Activated CD8-positive, alpha-beta memory T cell treated with anti-CD3 and anti-CD28 coated beads for 4 hours (primary cell): ENCODE measurements at regions not wholly inside any gene's neighbourhood (a gene's known extent, or its start where the extent isn't known, plus 50 kb on each side); places are given as distances from the start of the nearest gene placed in this dataset.
"Not testable (repeated sequence)": the region's sequence is repeated elsewhere in the genome, so short reads cannot be mapped to it uniquely, and the experiment has no call there.

ENCODE experiments used
- DNase-seq, 2 donors: peaks; one replicate each; pipeline ENCODE4 v3.0.0-alpha.2; 2020; ENCODE audit warnings: low read depth in 2 of 2

DNA sequence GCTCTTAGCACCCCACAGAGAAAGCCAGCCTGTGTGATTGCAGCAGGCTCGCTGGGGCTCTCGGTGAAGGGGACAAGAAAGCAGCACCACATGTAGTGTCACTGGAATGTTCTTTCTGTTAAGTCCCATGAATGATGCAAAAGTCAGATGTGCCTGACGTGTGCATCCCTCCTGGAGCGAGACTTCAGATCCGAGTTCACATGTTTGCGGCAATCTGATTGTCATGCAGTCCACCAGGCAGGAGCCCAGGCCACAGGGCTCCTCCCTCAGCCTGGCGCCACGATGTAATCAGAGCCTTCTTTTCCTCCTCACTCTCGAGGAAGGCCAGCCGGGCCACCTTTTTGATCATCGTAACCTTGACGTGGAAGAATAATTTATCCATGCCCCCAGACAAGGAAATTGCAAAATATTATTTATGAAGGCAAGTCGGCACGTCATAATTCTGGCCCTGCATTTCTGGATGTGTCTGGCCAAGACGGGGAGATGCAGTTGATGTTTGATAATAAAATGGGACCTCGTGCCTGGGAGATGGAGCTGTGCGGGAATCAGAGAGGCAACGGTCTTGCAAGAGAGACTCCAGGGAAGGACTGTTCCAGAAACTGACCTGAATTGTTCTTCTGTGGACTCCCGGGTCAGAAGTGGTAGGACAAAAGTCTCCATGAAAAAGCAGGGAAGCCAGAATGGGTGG is 214.6 kb downstream of the PHETA1 start:
- DNase-seq: no peak

- no peak for DNase-seq
Measured at GRCh38 chr12:111152561-111152960, 216.3 kb downstream of the PHETA1 start.

DNA sequence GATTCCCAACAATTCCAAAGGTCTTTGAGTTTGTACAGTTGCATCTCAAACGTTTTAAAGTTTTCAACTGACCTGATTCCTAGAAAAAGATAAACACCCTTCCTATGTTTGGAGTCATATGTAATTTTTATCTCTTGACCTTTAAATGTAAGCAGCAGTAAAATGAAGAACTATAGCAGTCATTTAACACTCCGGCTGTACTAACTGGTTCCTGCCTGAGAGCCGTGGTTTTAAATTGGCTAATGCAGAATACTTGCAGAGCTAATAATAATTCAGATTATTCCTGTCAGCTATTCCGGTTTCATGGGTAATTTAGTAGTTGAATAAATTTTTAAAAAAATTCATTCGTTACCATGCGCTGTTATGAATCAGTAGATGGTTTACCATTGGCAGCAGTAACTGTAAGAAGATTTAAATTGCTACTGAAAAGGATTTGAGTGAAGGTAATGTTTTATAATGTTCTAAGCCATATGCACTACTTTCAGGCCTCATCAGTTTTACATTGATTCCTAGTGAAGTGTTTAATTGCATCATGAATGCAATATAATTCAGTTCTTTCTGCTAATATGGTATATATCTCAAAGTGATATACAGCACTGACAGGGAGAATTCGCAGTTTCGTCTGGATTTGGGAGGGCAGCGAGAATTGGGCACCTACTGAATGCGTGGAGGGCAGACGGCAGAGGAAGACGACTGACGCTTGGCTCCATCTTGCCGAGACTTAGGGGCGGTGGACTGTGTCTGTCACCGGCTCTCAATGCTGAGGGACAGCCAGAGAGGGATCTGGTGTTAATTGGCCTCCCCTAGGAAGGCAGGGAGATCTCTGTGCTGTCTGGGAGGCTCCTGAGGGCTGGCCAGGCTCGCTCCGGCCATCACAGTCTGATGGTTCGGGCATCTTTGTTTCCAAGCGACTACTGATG is 217.7 kb downstream of the PHETA1 start:
- no peak for DNase-seq

GRCh38 chr12:111150360-111150759 is 218.5 kb downstream of the PHETA1 start:
- no peak for DNase-seq

DNA sequence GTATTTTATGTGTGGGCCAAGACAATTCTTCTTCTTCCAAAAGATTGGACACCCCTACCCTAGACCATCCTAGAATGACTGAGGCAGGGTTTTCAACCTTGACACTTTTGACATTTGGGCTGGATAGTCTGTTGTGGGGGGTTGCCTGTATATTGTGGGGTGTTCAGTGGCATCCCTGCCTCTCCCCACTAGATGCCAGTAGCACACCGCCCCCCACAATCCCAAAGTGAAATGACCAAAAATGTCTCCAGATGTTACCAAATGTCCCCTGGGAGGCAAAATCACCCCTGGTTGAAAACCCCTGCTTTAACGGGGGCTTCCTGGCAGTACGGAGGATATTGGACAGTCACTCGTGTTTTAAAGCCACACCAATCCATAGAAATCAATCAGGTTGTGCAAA is 219.6 kb downstream of the PHETA1 start:
- no peak for DNase-seq

DNA sequence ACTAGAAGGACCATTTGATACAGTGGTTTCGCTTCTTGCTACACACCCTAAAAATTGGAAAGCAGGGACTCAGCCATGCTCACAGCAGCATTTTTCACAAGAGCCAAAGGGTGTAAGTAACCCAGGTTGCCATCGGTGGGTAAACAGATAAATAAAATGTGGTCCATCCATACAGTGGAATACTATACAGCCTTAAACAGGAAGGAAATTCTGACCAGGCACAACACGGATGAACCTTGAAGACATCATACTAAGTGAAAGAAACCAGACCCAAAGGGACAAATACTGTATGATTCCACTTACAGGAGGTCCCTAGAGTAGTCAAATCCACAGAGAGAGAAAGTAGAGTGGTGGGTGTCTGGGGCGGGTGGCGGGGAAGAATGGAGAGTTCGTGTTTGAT is 220.9 kb downstream of the PHETA1 start:
- DNase-seq: no peak

DNA sequence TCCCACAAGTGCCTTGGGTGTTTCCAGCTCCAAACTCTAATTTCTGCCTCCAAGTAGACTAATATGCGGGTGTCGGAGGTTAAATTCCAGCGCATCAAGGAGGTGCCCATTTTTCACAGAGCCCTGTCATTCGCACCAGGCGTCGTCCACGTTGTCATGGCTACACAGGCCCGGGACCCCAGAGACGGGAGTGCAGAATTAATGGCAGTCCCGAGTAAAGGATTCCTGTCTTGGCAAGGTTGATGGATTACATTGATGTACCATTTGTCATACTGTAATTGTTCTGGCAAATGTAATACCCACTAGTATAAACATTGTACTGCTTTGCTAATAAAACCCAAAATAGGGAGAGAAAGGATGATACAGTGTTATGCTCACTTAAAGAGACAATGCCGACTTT is 222.9 kb upstream of the MYL2 start:
- DNase-seq: no peak

DNA sequence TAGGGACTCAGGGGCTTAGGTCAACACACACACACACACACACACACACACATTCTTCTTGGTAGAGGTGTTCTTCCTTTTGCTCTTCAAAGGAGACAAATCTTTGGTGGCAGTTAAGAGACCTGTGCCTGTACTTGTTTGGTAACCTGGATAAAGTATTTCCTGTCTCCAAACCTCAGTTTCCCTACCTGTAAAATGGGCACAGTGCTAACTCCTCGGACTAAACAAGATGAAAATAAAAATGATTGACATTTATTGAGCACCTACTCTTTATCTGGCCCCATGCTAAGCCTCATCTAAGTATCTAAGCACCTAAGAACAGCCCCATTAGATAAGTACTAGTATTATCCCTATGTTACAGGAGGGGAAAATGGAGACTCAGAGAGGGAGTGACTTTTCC is 220.8 kb upstream of the MYL2 start:
- DNase-seq: no peak

- DNase-seq: no peak
Measured at GRCh38 chr12:111138016-111138415, 217.6 kb upstream of the MYL2 start.

DNA sequence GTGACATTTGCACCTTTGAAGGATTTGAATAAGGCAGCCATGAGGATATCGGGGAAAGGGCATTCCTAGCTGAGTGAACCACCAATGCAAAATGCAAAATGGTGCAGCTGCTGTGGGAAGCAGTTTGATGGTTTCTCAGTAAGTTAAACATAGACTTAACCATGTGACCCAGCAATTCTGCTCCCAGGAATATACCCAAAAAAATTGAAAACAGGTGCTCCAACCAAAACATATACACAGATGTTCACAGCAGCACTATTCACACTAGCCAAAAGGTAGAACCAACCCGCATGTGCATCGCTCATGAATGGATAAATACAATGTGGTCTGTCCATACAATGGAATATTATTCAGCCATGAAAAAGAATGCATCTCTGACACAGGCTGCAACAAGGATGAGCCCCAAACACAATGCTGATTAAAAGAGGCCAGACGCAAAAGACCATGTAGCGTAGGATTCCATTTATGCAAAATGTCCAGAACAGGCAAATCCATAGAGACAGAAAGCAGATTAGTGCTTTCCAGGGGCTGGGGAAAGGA is 215.0 kb upstream of the MYL2 start:
- DNase-seq: no peak

GRCh38 chr12:111130336-111130735 is 210.0 kb upstream of the MYL2 start:
- DNase-seq: no peak

GRCh38 chr12:111129149-111129767 is 208.9 kb upstream of the MYL2 start:
- DNase-seq: no peak

GRCh38 chr12:111126331-111126730 is 206.0 kb upstream of the MYL2 start:
- DNase-seq: no peak

DNA sequence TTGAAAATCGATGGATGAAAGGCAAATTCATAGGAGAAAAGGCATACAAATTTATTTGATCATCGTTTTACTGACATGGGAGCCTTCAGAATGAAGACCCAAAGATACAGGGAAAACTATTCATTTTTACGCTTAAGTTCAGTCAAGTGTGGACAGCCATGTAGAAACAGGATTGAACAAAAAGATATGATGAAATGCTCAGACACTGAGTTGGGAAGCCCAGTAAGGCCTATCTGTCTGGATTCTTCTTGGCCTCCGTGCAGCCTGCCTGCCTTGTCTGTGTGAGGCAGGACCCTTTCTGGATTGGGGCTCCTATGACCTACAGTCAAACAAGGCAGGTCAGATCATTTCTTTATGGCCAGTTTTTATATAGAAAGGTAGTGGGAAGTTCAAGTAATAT is 203.8 kb upstream of the MYL2 start:
- DNase-seq: no peak

DNA sequence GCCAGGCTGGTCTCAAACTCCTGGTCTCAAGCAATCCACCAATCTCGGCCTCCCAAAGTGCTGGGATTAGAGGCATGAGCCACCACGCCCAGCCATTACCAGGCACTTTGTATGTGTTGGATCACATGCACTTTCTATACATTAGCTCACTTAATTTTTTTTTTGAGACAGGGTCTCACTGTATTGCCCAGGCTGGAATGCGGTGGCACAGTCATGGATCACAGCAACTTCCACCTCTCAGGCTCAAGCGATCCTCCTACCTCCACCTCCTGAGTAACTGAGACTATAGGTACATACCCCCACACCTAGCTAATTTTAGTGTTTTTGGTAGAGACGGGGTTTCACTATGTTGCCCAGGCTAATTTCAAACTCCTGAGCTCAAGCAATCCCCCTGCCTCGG is 203.0 kb upstream of the MYL2 start:
- no peak for DNase-seq

DNA sequence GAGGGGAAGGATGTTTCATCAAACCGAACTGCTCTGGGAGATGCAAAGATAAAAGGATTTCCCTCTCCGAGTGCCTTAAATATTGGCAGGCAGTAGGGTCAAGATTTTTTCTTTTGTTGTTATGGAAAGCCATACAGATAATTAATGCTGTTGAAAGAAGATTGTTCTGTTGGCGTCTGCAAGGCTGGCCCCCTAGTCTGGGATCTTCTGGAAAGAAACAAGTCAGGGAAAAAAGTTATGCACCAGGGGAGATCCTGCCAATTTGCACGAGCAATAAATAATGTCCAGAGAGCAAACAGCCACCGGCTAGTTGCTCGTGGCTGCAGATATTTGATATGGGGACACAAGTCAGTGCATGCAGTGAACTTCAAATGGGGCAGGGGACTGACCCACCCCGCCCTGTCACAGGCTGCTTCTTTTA is 202.1 kb upstream of the MYL2 start:
- no peak for DNase-seq

DNA sequence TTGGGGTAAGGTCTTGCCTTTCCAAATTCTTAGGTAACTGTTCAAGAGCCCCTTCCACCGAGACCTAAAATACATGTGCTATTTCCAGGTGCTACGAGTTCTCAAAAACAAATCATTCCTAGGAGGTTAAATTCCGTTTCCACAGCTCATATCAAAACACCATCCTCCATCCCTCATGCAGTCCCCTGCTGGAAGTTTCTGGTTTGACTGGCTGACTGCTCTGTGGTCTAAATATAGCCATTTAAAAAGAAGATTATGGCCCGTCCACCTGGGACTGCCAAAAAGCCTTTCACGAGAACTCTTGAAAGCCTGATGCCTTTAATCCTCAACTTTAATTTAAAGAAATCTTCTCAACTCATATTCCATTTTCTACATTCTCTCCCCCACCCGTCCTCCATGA is 201.5 kb upstream of the MYL2 start:
- no peak for DNase-seq

- no peak for DNase-seq
Measured at GRCh38 chr12:111120578-111120977, 200.2 kb upstream of the MYL2 start.

- no peak for DNase-seq
Measured at GRCh38 chr12:111117017-111117416, 196.6 kb upstream of the MYL2 start.

- not testable (repeated sequence) for DNase-seq
Measured at GRCh38 chr12:111113313-111113712, 192.9 kb upstream of the MYL2 start.

DNA sequence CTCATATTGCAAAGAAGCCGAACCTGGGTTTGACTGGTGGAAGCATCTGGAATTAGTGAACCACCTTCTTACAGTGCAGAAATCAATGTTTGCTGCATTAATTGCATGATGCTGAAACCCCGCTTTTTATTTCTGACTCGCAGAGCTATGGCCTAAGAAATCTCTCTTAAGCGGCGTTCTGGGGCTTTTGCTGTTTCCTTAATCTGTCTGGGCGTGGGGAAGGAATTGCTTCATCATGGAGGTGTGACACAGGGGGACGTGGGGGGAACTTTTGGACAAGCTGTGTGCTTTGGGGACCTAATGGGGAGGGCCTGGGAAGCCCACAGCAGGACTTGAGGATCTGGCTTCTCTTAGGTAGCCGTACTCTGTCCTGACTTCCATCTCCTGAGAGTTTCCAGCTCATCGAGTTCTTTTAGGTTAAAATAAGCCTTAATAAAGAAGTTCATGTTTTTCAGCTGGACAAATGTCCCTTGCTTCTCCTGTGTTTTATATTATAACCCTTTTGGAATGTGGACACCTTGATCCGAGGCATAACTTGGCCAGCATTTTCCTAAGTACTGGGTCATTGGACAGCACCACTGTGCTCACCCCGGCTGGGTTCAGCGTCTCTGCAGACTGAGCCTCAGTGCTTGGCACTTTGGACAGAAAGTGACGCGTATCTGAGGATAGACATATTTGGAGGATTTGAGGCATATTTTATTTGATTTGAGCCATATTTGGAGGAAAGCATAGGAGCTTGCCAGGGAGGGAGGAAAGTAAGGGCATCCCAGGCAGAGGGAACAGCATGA is 192.1 kb upstream of the MYL2 start:
- no peak for DNase-seq

DNA sequence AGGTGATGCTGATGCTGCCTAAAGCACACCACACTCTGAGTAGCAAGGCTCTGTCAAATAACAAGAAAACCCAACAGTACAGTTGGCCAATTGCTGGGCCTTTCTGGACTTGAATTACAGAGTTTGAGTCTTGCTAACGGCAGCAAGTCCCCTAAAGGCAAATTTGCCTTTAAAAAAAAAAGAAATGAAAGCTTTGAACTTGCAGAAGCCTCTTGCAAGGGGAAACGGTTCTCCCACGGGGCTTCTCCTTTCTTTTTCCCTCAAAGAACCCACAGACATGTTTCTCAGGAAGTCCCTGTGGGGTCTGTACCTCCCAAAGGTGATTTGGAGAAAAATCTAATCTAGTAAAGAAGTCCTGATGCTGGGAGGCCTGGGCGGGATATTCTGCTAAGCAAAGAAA is 191.3 kb upstream of the MYL2 start:
- DNase-seq: no peak
